D721Med (cell line): ENCODE measurements at regions not wholly inside any gene's neighbourhood (a gene's known extent, or its start where the extent isn't known, plus 50 kb on each side); places are given as distances from the start of the nearest gene placed in this dataset.

Source experiments
- DNase-seq: peaks from one replicate; pipeline ENCODE4 v3.0.0; 2011; ENCODE audit warnings: low spot score; ENCODE audit not compliant: insufficient read length
- FAIRE-seq: peaks from 2 replicates; lab custom pipeline; 2011; peaks lifted over from hg19 to GRCh38; lab: Jason Lieb, UNC
- TF ChIP-seq, protein P1 (sequence below): IDR thresholded peaks from 2 replicates; pipeline ENCODE4 v1.5.1; 2012; ENCODE audit warnings: mild to moderate bottlenecking, control low read depth; ENCODE audit not compliant: insufficient read depth; ENCODE audit errors: missing control alignments

DNA sequence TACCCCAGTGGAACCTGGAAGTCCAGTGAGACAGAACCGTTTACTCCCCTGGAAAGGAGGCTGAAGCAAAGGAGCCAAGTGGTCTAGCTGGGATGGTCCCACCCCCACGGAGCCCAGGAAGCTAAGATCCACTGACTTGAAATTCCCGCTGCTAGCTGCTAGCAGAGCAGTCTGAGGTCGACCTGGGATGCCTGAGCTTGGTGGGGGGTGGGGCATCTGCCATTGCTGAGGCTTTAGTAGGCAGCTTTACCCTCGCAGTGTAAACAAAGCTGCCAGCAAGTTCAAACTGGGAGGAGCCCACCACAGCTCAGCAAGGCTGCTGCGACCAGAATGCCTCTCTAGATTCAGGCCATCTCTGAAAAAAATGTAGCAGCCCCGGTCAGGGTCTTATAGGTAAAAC lies 437.0 kb downstream of the SUCLA2 start:
- no peak for DNase-seq
- no peak for FAIRE-seq
- TF ChIP-seq, protein P1, sequence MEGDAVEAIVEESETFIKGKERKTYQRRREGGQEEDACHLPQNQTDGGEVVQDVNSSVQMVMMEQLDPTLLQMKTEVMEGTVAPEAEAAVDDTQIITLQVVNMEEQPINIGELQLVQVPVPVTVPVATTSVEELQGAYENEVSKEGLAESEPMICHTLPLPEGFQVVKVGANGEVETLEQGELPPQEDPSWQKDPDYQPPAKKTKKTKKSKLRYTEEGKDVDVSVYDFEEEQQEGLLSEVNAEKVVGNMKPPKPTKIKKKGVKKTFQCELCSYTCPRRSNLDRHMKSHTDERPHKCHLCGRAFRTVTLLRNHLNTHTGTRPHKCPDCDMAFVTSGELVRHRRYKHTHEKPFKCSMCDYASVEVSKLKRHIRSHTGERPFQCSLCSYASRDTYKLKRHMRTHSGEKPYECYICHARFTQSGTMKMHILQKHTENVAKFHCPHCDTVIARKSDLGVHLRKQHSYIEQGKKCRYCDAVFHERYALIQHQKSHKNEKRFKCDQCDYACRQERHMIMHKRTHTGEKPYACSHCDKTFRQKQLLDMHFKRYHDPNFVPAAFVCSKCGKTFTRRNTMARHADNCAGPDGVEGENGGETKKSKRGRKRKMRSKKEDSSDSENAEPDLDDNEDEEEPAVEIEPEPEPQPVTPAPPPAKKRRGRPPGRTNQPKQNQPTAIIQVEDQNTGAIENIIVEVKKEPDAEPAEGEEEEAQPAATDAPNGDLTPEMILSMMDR = no peak

DNA sequence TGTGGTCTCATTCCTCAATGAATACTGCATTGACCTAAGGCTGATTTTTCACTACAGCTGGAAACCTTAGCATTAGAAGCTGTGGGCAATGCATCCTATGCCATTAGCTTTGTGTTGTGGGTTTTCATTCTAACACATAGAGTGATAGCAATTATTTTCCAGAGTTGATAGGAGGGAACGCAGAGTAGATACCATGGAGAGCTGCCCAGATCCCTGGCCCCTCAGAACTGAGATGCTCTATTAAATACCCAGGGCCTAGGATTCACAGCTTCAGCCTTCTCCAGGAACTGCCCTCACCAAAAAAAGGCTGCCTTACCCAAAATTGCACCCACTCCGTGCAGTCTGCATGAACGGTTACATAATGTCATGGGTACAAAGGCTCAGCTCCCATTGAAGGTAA lies 444.4 kb downstream of the SUCLA2 start:
- TF ChIP-seq, protein P1 = no peak
- FAIRE-seq (no peak), DNase-seq (no peak)

DNA sequence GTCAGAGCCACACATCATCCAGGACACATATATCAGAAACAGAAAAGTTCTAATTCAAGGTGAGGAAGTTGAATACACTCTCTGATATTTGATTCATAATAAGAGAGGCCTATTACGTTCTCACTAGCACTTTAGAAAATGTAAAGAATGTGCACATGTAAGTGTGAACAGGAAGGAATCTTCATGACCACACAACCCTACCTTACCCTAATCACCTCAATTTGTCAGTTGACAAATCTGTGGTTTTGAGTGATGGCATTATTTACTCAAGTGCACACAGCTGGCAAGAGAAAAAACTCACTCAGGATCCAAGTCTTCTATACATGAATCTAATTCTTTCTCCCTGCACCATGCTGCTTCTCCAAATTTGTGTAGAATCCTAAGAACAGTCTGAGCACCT lies 445.8 kb downstream of the SUCLA2 start:
- TF ChIP-seq, protein P1 = no peak
- DNase-seq = no peak
- FAIRE-seq = no peak

DNA sequence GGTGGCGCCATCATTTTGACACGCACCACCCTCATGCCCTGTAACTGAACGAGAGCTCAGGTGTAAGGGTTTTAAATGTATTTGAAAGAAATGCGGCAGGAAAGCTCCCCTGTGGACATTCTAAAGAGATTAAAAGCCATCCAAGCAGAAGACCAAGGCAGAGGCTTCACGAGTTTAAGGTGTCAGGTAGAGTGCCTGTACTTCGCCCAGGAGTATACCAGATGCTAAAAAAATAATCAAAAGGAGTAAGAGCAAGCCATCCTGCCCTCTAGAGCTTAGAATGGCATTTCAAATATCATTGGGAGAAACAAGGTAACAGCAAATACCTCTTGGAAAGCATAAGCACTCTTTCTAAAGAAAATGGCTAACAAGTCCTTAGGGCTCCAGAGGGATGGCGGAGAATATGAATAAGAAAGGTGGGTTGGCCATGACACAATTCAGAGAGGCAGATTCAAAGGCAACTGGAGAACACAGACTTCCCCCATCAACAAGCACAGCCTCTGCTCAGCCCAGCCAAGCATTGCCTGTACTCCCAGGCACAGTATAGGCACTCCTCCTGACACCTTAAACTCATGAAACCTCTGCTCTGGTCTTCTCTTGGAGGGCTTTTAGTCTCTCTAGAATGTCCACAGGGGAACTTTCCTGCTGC lies 447.6 kb downstream of the SUCLA2 start:
- DNase-seq (no peak), FAIRE-seq (no peak)
- TF ChIP-seq, protein P1 = no peak

DNA sequence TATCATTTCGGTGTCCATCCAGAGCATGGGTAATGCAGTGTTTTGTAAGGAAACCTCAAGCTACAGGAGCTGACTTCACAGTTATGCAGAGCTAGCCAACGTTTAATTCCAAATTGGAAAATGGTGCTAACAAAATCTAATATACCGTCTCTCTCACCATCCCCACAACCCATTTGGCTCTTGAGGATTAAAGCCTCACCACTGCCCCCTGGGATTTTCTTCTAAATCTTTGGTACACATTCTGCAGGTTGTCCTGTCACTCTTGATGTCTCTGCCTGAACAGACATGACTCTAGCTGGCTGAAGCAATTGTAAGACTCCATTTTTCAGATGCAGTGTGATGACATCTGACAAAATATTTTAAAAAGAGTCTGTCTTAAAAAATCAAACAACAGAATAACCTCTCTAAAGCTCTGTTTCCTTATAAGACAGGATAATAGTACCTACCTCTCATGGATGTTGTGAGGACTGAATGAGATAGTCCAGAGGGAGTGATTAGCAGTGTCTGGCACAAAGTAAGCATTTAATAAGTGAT lies 451.8 kb downstream of the SUCLA2 start:
- no peak for FAIRE-seq
- no peak for DNase-seq
- TF ChIP-seq, protein P1 = no peak

DNA sequence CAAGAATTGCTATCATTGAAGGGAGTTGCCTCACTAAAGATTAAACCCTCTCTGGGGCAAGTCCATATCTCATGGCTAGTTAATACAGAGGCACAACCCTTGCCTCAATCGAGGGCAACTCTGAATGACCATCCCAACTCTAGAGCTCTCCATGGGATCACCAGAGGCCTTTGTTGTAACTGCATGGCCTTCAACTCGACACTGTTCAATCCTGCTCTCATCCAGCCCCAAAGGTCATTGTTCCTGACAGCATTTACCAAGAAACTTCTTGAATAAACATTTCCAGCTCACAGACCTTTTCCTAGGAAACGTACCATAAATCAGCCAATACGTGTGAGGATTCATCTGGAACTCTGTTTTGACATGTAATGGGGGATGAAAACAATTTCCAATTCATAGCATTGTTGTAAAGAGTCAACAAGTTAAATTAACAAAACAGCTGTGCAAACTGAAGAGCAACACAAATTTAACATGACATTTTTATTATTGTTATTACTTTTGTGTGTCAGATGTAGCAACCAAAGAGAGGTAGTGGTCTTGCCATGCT lies 452.7 kb downstream of the SUCLA2 start:
- no peak for DNase-seq
- no peak for FAIRE-seq
- TF ChIP-seq, protein P1 = no peak
